ENCODE measurements at regions not wholly inside any gene's neighbourhood (a gene's known extent, or its start where the extent isn't known, plus 50 kb on each side); places are given as distances from the start of the nearest gene placed in this dataset.
"Not testable (repeated sequence)": the region's sequence is repeated elsewhere in the genome, so short reads cannot be mapped to it uniquely, and the experiment has no call there.

GRCh38 chr20:54860716-54861115 is 385.3 kb downstream of the DOK5 start:
- DNase-seq, result no peak

- no peak for DNase-seq
Observed at GRCh38 chr20:54856202-54856601, 380.8 kb downstream of the DOK5 start.

GRCh38 chr20:54849741-54850140 is 374.3 kb downstream of the DOK5 start:
- DNase-seq, result no peak

GRCh38 chr20:54848984-54849538 is 373.7 kb downstream of the DOK5 start:
- DNase-seq, result no peak

- no peak for DNase-seq
Observed at GRCh38 chr20:54848262-54848661, 372.9 kb downstream of the DOK5 start.

GRCh38 chr20:54846948-54847347 is 371.6 kb downstream of the DOK5 start:
- DNase-seq, result no peak

GRCh38 chr20:54844346-54844745 is 369.0 kb downstream of the DOK5 start:
- no peak for DNase-seq

- no peak for DNase-seq
Observed at GRCh38 chr20:54843865-54844264, 368.5 kb downstream of the DOK5 start.

GRCh38 chr20:54843431-54843830 is 368.0 kb downstream of the DOK5 start:
- no peak for DNase-seq

- DNase-seq, result no peak
Observed at GRCh38 chr20:54839224-54839623, 363.8 kb downstream of the DOK5 start.

- no peak for DNase-seq
Observed at GRCh38 chr20:54837226-54837625, 361.8 kb downstream of the DOK5 start.

- DNase-seq, result no peak
Observed at GRCh38 chr20:54822386-54822785, 347.0 kb downstream of the DOK5 start.

GRCh38 chr20:54820392-54820791 is 345.0 kb downstream of the DOK5 start:
- no peak for DNase-seq

- DNase-seq, result no peak
Observed at GRCh38 chr20:54806462-54806861, 331.1 kb downstream of the DOK5 start.

- DNase-seq, result no peak
Observed at GRCh38 chr20:54794874-54795273, 319.5 kb downstream of the DOK5 start.

GRCh38 chr20:54794110-54794509 is 318.7 kb downstream of the DOK5 start:
- DNase-seq, result no peak

- DNase-seq, result no peak
Observed at GRCh38 chr20:54793291-54793992, 318.0 kb downstream of the DOK5 start.

GRCh38 chr20:54792688-54793087 is 317.3 kb downstream of the DOK5 start:
- no peak for DNase-seq

GRCh38 chr20:54788260-54788659 is 312.9 kb downstream of the DOK5 start:
- DNase-seq, result not testable (repeated sequence)

- DNase-seq, result not testable (repeated sequence)
Observed at GRCh38 chr20:54782758-54783157, 307.4 kb downstream of the DOK5 start.

- DNase-seq, result no peak
Observed at GRCh38 chr20:54774426-54774825, 299.0 kb downstream of the DOK5 start.

- no peak for DNase-seq
Observed at GRCh38 chr20:54773643-54774000, 298.2 kb downstream of the DOK5 start.

- no peak for DNase-seq
Observed at GRCh38 chr20:54772893-54773642, 297.7 kb downstream of the DOK5 start.

Measured in anterior cingulate cortex (tissue), 58 donors.